ENCODE measurements at regions not wholly inside any gene's neighbourhood (a gene's known extent, or its start where the extent isn't known, plus 50 kb on each side); places are given as distances from the start of the nearest gene placed in this dataset.

- no peak overlapping the region for H3K27ac ChIP-seq (ENCODE audit: insufficient read depth, low read length)
- no peak for TF ChIP-seq EZH2 (IDR thresholded peaks at IDR 0.05; ENCODE audit: low read length, missing control alignments)
- TF ChIP-seq, protein P1, sequence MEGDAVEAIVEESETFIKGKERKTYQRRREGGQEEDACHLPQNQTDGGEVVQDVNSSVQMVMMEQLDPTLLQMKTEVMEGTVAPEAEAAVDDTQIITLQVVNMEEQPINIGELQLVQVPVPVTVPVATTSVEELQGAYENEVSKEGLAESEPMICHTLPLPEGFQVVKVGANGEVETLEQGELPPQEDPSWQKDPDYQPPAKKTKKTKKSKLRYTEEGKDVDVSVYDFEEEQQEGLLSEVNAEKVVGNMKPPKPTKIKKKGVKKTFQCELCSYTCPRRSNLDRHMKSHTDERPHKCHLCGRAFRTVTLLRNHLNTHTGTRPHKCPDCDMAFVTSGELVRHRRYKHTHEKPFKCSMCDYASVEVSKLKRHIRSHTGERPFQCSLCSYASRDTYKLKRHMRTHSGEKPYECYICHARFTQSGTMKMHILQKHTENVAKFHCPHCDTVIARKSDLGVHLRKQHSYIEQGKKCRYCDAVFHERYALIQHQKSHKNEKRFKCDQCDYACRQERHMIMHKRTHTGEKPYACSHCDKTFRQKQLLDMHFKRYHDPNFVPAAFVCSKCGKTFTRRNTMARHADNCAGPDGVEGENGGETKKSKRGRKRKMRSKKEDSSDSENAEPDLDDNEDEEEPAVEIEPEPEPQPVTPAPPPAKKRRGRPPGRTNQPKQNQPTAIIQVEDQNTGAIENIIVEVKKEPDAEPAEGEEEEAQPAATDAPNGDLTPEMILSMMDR (conservative IDR thresholded peaks at IDR 0.05 in 1 of 2, IDR thresholded peaks at IDR 0.05 in 1 of 2; ENCODE audit: low read depth in 1 of 2, low read length in 2 of 2) = no peak
- no peaks in the 10 kb centered on the region for H3K9me3 ChIP-seq (ENCODE audit: control insufficient read depth, insufficient read depth, low read depth, low read length)
- H3K79me2 ChIP-seq (ENCODE audit: control insufficient read depth, insufficient read depth, low read length) = no peaks in the 10 kb centered on the region
- H3K36me3 ChIP-seq (ENCODE audit: control insufficient read depth, insufficient read depth, low read length) = no peaks in the 10 kb centered on the region
- peaks cover 6% of the 10 kb centered on the region for H3K27me3 ChIP-seq (ENCODE audit: control insufficient read depth, insufficient read depth, low read length)
- H3K9ac ChIP-seq (ENCODE audit: insufficient read depth, low read length) = no peak overlapping the region
- no peak for DNase-seq (ENCODE audit: low read depth in 2 of 2)
- H3K4me1 ChIP-seq (ENCODE audit: control insufficient read depth, extremely low read depth, insufficient read depth, low read length) = no peaks in the 10 kb centered on the region
- H3K4me3 ChIP-seq (replicated peaks in 1 of 4; ENCODE audit: control extremely low read depth in 1 of 4, insufficient read depth in 1 of 4, low read depth in 3 of 4, low read length in 4 of 4) = no peak overlapping the region
- no peaks in the 10 kb centered on the region for H4K20me1 ChIP-seq (ENCODE audit: control insufficient read depth, extremely low read depth, insufficient read depth, low read length)
- H2AFZ ChIP-seq (ENCODE audit: low read length) = no peak overlapping the region
- no peak overlapping the region for H3K4me2 ChIP-seq (ENCODE audit: extremely low read depth, insufficient read depth, low read length)
Observed at GRCh38 chr22:44401783-44402110, 89.0 kb upstream of the SHISAL1 start.

GRCh38 chr22:44400763-44401060, 88.0 kb upstream of the SHISAL1 start:
- H3K36me3 ChIP-seq (ENCODE audit: control insufficient read depth, insufficient read depth, low read length) = no peaks in the 10 kb centered on the region
- no peaks in the 10 kb centered on the region for H4K20me1 ChIP-seq (ENCODE audit: control insufficient read depth, extremely low read depth, insufficient read depth, low read length)
- peak in 1 of 2 donors; percentile 52 for DNase-seq (ENCODE audit: low read depth in 2 of 2)
- no peak overlapping the region for H3K27ac ChIP-seq (ENCODE audit: insufficient read depth, low read length)
- no peaks in the 10 kb centered on the region for H3K9me3 ChIP-seq (ENCODE audit: control insufficient read depth, insufficient read depth, low read depth, low read length)
- no peak for TF ChIP-seq EZH2 (IDR thresholded peaks at IDR 0.05; ENCODE audit: low read length, missing control alignments)
- TF ChIP-seq, protein P1 (conservative IDR thresholded peaks at IDR 0.05 in 1 of 2, IDR thresholded peaks at IDR 0.05 in 1 of 2; ENCODE audit: low read depth in 1 of 2, low read length in 2 of 2) = no peak
- peaks cover 6% of the 10 kb centered on the region for H3K27me3 ChIP-seq (ENCODE audit: control insufficient read depth, insufficient read depth, low read length)
- H2AFZ ChIP-seq (ENCODE audit: low read length) = no peak overlapping the region
- no peak overlapping the region for H3K4me3 ChIP-seq (replicated peaks in 1 of 4; ENCODE audit: control extremely low read depth in 1 of 4, insufficient read depth in 1 of 4, low read depth in 3 of 4, low read length in 4 of 4)
- H3K79me2 ChIP-seq (ENCODE audit: control insufficient read depth, insufficient read depth, low read length) = no peaks in the 10 kb centered on the region
- H3K4me2 ChIP-seq (ENCODE audit: extremely low read depth, insufficient read depth, low read length) = no peak overlapping the region
- no peak overlapping the region for H3K9ac ChIP-seq (ENCODE audit: insufficient read depth, low read length)
- H3K4me1 ChIP-seq (ENCODE audit: control insufficient read depth, extremely low read depth, insufficient read depth, low read length) = no peaks in the 10 kb centered on the region

DNA sequence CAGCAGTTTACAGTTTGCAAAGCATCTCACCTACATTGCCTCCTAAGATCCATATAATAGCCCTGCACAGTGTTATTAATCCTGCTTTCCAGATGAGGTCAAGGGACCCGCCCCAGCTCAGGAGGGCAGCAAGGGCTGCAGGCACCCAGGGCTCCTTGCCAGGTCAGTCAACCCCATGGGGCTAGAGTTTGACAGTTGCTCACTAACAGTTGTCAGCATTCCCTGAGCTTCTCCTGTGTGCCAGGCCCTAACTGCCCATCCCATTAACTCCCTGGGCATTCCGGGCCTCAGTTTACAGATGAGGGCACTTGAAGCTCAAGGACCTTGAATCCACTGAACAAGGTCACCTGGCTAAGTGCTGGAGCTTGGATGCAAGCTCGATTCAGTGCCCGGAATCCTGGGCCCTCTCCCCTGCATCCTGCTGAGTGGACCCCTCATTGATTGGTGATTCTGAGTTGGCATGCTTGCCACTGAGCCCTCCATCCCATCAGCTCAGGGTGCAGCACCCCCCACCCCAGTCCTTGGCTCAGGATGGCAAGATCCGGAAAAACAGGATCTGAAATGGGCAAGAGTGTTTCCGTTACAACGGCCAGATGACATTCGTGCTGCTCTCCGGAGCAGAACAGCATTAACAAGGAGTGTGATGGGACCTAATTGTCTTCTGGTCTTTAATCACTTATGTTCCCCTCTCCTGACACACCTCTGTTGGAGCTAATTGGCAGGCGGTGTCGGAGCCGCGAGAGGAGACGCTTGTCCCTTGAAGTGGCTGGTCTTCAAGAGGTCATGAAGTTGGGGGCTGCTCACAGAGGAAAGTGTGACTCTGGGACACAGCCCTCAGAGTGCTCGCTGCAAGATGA, 87.4 kb upstream of the SHISAL1 start:
- Histone ChIP-seq H2AFZ (ENCODE audit: low read length) (no peak overlapping the region), H3K9me3 (ENCODE audit: control insufficient read depth, insufficient read depth, low read depth, low read length) (no peaks in the 10 kb centered on the region), H3K79me2 (ENCODE audit: control insufficient read depth, insufficient read depth, low read length) (no peaks in the 10 kb centered on the region), H3K27ac (ENCODE audit: insufficient read depth, low read length) (no peak overlapping the region), H3K4me1 (ENCODE audit: control insufficient read depth, extremely low read depth, insufficient read depth, low read length) (no peaks in the 10 kb centered on the region), H3K36me3 (ENCODE audit: control insufficient read depth, insufficient read depth, low read length) (no peaks in the 10 kb centered on the region), H3K4me2 (ENCODE audit: extremely low read depth, insufficient read depth, low read length) (no peak overlapping the region), H3K4me3 (replicated peaks in 1 of 4; ENCODE audit: control extremely low read depth in 1 of 4, insufficient read depth in 1 of 4, low read depth in 3 of 4, low read length in 4 of 4) (no peak overlapping the region), H4K20me1 (ENCODE audit: control insufficient read depth, extremely low read depth, insufficient read depth, low read length) (no peaks in the 10 kb centered on the region), H3K27me3 (ENCODE audit: control insufficient read depth, insufficient read depth, low read length) (peaks cover 6% of the 10 kb centered on the region), H3K9ac (ENCODE audit: insufficient read depth, low read length) (no peak overlapping the region)
- no peak for DNase-seq (ENCODE audit: low read depth in 2 of 2)
- TF ChIP-seq, protein P1 (conservative IDR thresholded peaks at IDR 0.05 in 1 of 2, IDR thresholded peaks at IDR 0.05 in 1 of 2; ENCODE audit: low read depth in 1 of 2, low read length in 2 of 2) = no peak
- no peak for TF ChIP-seq EZH2 (IDR thresholded peaks at IDR 0.05; ENCODE audit: low read length, missing control alignments)
